CD14-positive monocyte (primary cell): ENCODE measurements at regions not wholly inside any gene's neighbourhood (a gene's known extent, or its start where the extent isn't known, plus 50 kb on each side); places are given as distances from the start of the nearest gene placed in this dataset.

Experiments used
- DNase-seq, 3 donors: peaks; one replicate each; pipeline ENCODE4 v3.0.0-alpha.2; 2011 to 2022
- H2AFZ ChIP-seq: 2 replicates; pipeline ENCODE4 v1.6.0; 2012; ENCODE audit warnings: mild to moderate bottlenecking, low read depth, low read length, inconsistent platforms; ENCODE audit not compliant: insufficient read depth, poor library complexity, severe bottlenecking
- H3K27ac ChIP-seq, 2 donors: 1 replicate in 1 of 2; 2 replicates in 1 of 2; pipeline ENCODE4 v1.5.1; 2012 to 2013; ENCODE audit warnings: low read length in 2 of 2, control low read depth in 1 of 2, inconsistent platforms in 1 of 2, low read depth in 1 of 2, mild to moderate bottlenecking in 1 of 2
- H3K27me3 ChIP-seq, 2 donors: one replicate each; pipeline versions ENCODE4 v1.6.0 to v1.6.1; 2011 to 2013; ENCODE audit warnings: low read length in 2 of 2; ENCODE audit not compliant: control insufficient read depth in 2 of 2, insufficient read depth in 2 of 2
- H3K36me3 ChIP-seq, 2 donors: replicated peaks in 1 of 2; 1 replicate in 1 of 2; 2 replicates in 1 of 2; pipeline versions ENCODE4 v1.5.1 to v1.6.1; 2012 to 2013; ENCODE audit warnings: low read length in 2 of 2, control low read depth in 1 of 2, inconsistent platforms in 1 of 2, mild to moderate bottlenecking in 1 of 2; ENCODE audit not compliant: insufficient read depth in 2 of 2, control insufficient read depth in 1 of 2
- H3K4me1 ChIP-seq, 2 donors: 1 replicate in 1 of 2; 2 replicates in 1 of 2; pipeline versions ENCODE4 v1.5.1 to v1.6.1; 2012 to 2013; ENCODE audit warnings: low read length in 2 of 2, control low read depth in 1 of 2, inconsistent platforms in 1 of 2, mild to moderate bottlenecking in 1 of 2, moderate library complexity in 1 of 2; ENCODE audit not compliant: insufficient read depth in 2 of 2, control insufficient read depth in 1 of 2
- H3K4me2 ChIP-seq: replicated peaks from 2 replicates; pipeline ENCODE3; 2012; ENCODE audit warnings: low read length, moderate library complexity, mild to moderate bottlenecking; ENCODE audit not compliant: poor library complexity, severe bottlenecking; ENCODE audit errors: extremely low read depth
- H3K4me3 ChIP-seq, 3 experiments: fragments of 200-600 bp in 1 of 3; sonication (generic) in 1 of 3; replicated peaks in 1 of 3; 1 replicate in 2 of 3; 2 replicates in 1 of 3; pipeline ENCODE4 v1.5.1; 2011 to 2013; ENCODE audit warnings: low read length in 3 of 3, mild to moderate bottlenecking in 3 of 3, control low read depth in 2 of 3, low read depth in 2 of 3, inconsistent platforms in 1 of 3, moderate library complexity in 1 of 3
- H3K79me2 ChIP-seq: 2 replicates; pipeline ENCODE4 v1.6.0; 2012; ENCODE audit warnings: mild to moderate bottlenecking, control low read depth, inconsistent platforms, low read length, moderate library complexity; ENCODE audit not compliant: insufficient read depth
- H3K9ac ChIP-seq: 2 replicates; pipeline ENCODE4 v1.6.0; 2017; ENCODE audit warnings: low read length, mild to moderate bottlenecking; ENCODE audit not compliant: insufficient read depth, poor library complexity, severe bottlenecking
- H3K9me3 ChIP-seq, 2 donors: replicated peaks in 1 of 2; 1 replicate in 1 of 2; 2 replicates in 1 of 2; pipeline versions ENCODE4 v1.5.1 to v1.6.1; 2012 to 2013; ENCODE audit warnings: low read length in 2 of 2, control low read depth in 1 of 2; ENCODE audit not compliant: control insufficient read depth in 1 of 2, insufficient read depth in 1 of 2
- H4K20me1 ChIP-seq: 2 replicates; pipeline ENCODE4 v1.6.0; 2012; ENCODE audit warnings: mild to moderate bottlenecking, low read length, control low read depth, moderate library complexity; ENCODE audit not compliant: insufficient read depth
- H3K27ac Mint-ChIP-seq, 7 donors: one replicate each; pipeline ENCODE4 v1.8.0; 2020; ENCODE audit warnings: mild to moderate bottlenecking in 7 of 7, mixed read lengths in 7 of 7, moderate library complexity in 6 of 7, inconsistent platforms in 2 of 7
- H3K27me3 Mint-ChIP-seq, 3 donors: one replicate each; pipeline ENCODE4 v1.8.0; 2021 to 2022; ENCODE audit warnings: low read depth in 3 of 3, mild to moderate bottlenecking in 3 of 3, mixed read lengths in 3 of 3, moderate library complexity in 3 of 3, inconsistent platforms in 1 of 3
- H3K36me3 Mint-ChIP-seq, 2 donors: one replicate each; pipeline ENCODE4 v1.8.0; 2020; ENCODE audit warnings: mixed read lengths in 2 of 2, inconsistent platforms in 1 of 2, mild to moderate bottlenecking in 1 of 2
- H3K4me1 Mint-ChIP-seq: one replicate; pipeline ENCODE4 v1.8.0; 2020; ENCODE audit warnings: mild to moderate bottlenecking, mixed read lengths
- H3K4me3 Mint-ChIP-seq, 2 donors: one replicate each; pipeline ENCODE4 v1.8.0; 2020; ENCODE audit warnings: mild to moderate bottlenecking in 2 of 2, mixed read lengths in 2 of 2, moderate library complexity in 1 of 2
- H3K9me3 Mint-ChIP-seq, 7 donors: one replicate each; pipeline ENCODE4 v1.8.0; 2020 to 2022; ENCODE audit warnings: mixed read lengths in 7 of 7, mild to moderate bottlenecking in 6 of 7, moderate library complexity in 6 of 7, inconsistent platforms in 2 of 7
- CTCF ChIP-seq: fragments of 200-600 bp; IDR thresholded peaks from one replicate; pipeline ENCODE4 v1.8.0; 2022; ENCODE audit warnings: antibody characterized with exemption, mild to moderate bottlenecking
- WGBS: methylation state at CpG from one replicate; pipeline ENCODE4 v1.1.5; 2013; ENCODE audit warnings: missing lambda C conversion rate; ENCODE audit not compliant: insufficient coverage; 5-methylcytosine and 5-hydroxymethylcytosine counted together
- intact Hi-C, 2 donors: fragments of 100-400 bp; cut with micrococcal nuclease; formaldehyde crosslinking; loops; one replicate each; pipeline versions ENCODE4 v1.15.0 to v1.15.1; 2023

- Histone ChIP-seq H4K20me1 (no peaks in the 10 kb centered on the region), H3K9me3 (peaks cover 0 to 11% of the 10 kb centered on the region in 2 donors), H3K4me2 (no peak overlapping the region), H3K9ac (no peak overlapping the region), H2AFZ (no peak overlapping the region), H3K4me3 (no peak overlapping the region), H3K27ac (no peak overlapping the region), H3K79me2 (no peaks in the 10 kb centered on the region), H3K4me1 (no peaks in the 10 kb centered on the region), H3K36me3 (no peaks in the 10 kb centered on the region), H3K27me3 (no peaks in the 10 kb centered on the region)
- intact Hi-C loops, result no loop called here
- Mint-ChIP-seq H3K36me3 (no peaks in the 10 kb centered on the region), H3K9me3 (peaks cover 0 to 17% (median 3%) of the 10 kb centered on the region in 7 donors), H3K27ac (peak overlapping the region in 1 of 7 donors; percentile 79), H3K27me3 (peaks cover 0 to 3% (median 3%) of the 10 kb centered on the region in 3 donors), H3K4me1 (no peaks in the 10 kb centered on the region), H3K4me3 (no peak overlapping the region)
- no peak for DNase-seq
- no peak for TF ChIP-seq CTCF
- 81% methylated on average over 9 of the region's 10 CpGs for WGBS
These were observed 198.0 kb downstream of the HUNK start for GRCh38 chr21:32070676-32071330.

- H3K4me2 ChIP-seq, result no peak overlapping the region
- no peak overlapping the region for H3K9ac ChIP-seq
- Mint-ChIP-seq H3K36me3 (no peaks in the 10 kb centered on the region), H3K27me3 (peaks cover 0 to 3% (median 3%) of the 10 kb centered on the region in 3 donors), H3K4me3 (no peak overlapping the region), H3K27ac (no peak overlapping the region), H3K4me1 (no peaks in the 10 kb centered on the region), H3K9me3 (peaks cover 0 to 18% (median 3%) of the 10 kb centered on the region in 7 donors)
- H3K27me3 ChIP-seq, result no peaks in the 10 kb centered on the region
- no peaks in the 10 kb centered on the region for H3K79me2 ChIP-seq
- H3K36me3 ChIP-seq, result no peaks in the 10 kb centered on the region
- no peak overlapping the region for H3K4me3 ChIP-seq
- no peaks in the 10 kb centered on the region for H3K4me1 ChIP-seq
- TF ChIP-seq CTCF, result no peak
- no peak overlapping the region for H3K27ac ChIP-seq
- 73% methylated on average over 4 of the region's 5 CpGs for WGBS
- no peak for DNase-seq
- intact Hi-C loops, result no loop called here
- H2AFZ ChIP-seq, result no peak overlapping the region
- H4K20me1 ChIP-seq, result no peaks in the 10 kb centered on the region
- H3K9me3 ChIP-seq, result peaks cover 0 to 11% of the 10 kb centered on the region in 2 donors
These were observed 197.3 kb downstream of the HUNK start for GRCh38 chr21:32070126-32070525.
